ENCODE measurements at regions not wholly inside any gene's neighbourhood (a gene's known extent, or its start where the extent isn't known, plus 50 kb on each side); places are given as distances from the start of the nearest gene placed in this dataset.

DNA sequence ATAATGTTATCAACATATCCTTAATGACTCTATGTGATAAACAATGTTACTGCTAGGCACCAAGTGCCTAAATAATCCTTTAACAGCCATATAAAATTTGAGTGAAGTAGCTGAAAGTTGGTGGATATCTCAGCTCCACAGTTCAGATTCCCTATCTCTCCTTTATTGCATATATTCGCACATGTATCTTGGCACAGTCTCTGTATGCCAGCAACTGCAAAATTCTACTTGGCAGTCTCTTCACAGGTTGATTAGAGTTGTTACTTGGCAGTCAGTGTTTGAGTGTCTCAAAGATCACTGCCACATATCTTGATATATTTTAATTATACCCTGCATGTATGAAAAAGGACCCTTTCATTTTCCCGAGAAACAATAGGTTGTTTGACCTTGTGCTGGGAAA, 879.3 kb downstream of the OLFM4 start:
- no peak overlapping the region for H3K4me3 ChIP-seq (ENCODE audit: low read depth, low read length, poor library complexity, severe bottlenecking)
- no peak overlapping the region for H3K27ac ChIP-seq (ENCODE audit: low read depth, low read length, poor library complexity, severe bottlenecking)
- POLR2A ChIA-PET (ENCODE audit: low non-redundant PET), result no interaction called here
- H3K27me3 ChIP-seq (replicated peaks; ENCODE audit: insufficient read depth, low read depth, low read length, poor library complexity), result no peaks in the 10 kb centered on the region
- H3K4me1 ChIP-seq (ENCODE audit: insufficient read depth, low read length, poor library complexity, severe bottlenecking), result no peaks in the 10 kb centered on the region
- TF ChIP-seq CTCF (conservative IDR thresholded peaks at IDR 0.05; ENCODE audit: low read depth, low read length), result no peak
- TF ChIP-seq EZH2 (IDR thresholded peaks at IDR 0.05; ENCODE audit: borderline replicate concordance, low read depth, low read length, poor library complexity, severe bottlenecking), result no peak
- intact Hi-C loops (cut with micrococcal nuclease; ENCODE audit: unreplicated experiment), result no loop called here
- no peak for DNase-seq (ENCODE audit: low spot score)
- BruUV-seq (replicated peaks), result no TSS peak
- no peaks in the 10 kb centered on the region for H3K36me3 ChIP-seq (ENCODE audit: insufficient read depth, low read length, poor library complexity, severe bottlenecking)
- no peaks in the 10 kb centered on the region for H3K9me3 ChIP-seq (ENCODE audit: low read depth, low read length, poor library complexity, severe bottlenecking)
- CTCF ChIA-PET, result no interaction called here

DNA sequence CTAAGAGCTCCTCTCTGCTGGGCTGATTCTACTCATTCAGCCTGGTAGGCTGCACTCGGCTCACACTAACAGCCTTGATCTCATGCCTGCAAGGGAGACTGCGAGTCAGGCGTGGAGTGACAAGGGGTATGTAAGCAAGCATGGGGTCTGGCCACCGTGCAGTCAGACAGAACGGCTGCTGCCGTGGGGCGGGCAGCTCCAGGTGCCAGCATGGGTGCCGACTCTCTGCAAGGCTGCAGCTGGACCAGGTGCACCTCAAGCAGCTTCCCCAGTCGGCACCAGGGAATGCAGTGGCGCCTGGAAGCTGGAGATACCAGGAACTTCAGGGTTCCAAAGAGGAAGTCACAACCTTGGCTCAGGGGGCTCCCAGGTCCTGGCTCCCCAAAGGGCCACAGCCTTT, 892.3 kb downstream of the OLFM4 start:
- no peaks in the 10 kb centered on the region for H3K36me3 ChIP-seq (ENCODE audit: insufficient read depth, low read length, poor library complexity, severe bottlenecking)
- H3K27me3 ChIP-seq (replicated peaks; ENCODE audit: insufficient read depth, low read depth, low read length, poor library complexity), result no peaks in the 10 kb centered on the region
- ChIA-PET CTCF (no interaction called here), POLR2A (ENCODE audit: low non-redundant PET) (no interaction called here)
- H3K4me1 ChIP-seq (ENCODE audit: insufficient read depth, low read length, poor library complexity, severe bottlenecking), result no peaks in the 10 kb centered on the region
- intact Hi-C loops (cut with micrococcal nuclease; ENCODE audit: unreplicated experiment), result no loop called here
- H3K9me3 ChIP-seq (ENCODE audit: low read depth, low read length, poor library complexity, severe bottlenecking), result no peaks in the 10 kb centered on the region
- H3K27ac ChIP-seq (ENCODE audit: low read depth, low read length, poor library complexity, severe bottlenecking), result no peak overlapping the region
- no peak overlapping the region for H3K4me3 ChIP-seq (ENCODE audit: low read depth, low read length, poor library complexity, severe bottlenecking)
- DNase-seq (ENCODE audit: low spot score), result no peak
- BruUV-seq (replicated peaks), result no TSS peak
- TF ChIP-seq EZH2 (IDR thresholded peaks at IDR 0.05; ENCODE audit: borderline replicate concordance, low read depth, low read length, poor library complexity, severe bottlenecking) (no peak), CTCF (conservative IDR thresholded peaks at IDR 0.05; ENCODE audit: low read depth, low read length) (no peak)

GRCh38 chr13:53921473-53921872, 892.9 kb downstream of the OLFM4 start:
- Histone ChIP-seq H3K4me1 (ENCODE audit: insufficient read depth, low read length, poor library complexity, severe bottlenecking) (no peaks in the 10 kb centered on the region), H3K4me3 (ENCODE audit: low read depth, low read length, poor library complexity, severe bottlenecking) (no peak overlapping the region), H3K36me3 (ENCODE audit: insufficient read depth, low read length, poor library complexity, severe bottlenecking) (no peaks in the 10 kb centered on the region), H3K27ac (ENCODE audit: low read depth, low read length, poor library complexity, severe bottlenecking) (no peak overlapping the region), H3K27me3 (replicated peaks; ENCODE audit: insufficient read depth, low read depth, low read length, poor library complexity) (no peaks in the 10 kb centered on the region), H3K9me3 (ENCODE audit: low read depth, low read length, poor library complexity, severe bottlenecking) (no peaks in the 10 kb centered on the region)
- POLR2A ChIA-PET (ENCODE audit: low non-redundant PET), result no interaction called here
- TF ChIP-seq CTCF (conservative IDR thresholded peaks at IDR 0.05; ENCODE audit: low read depth, low read length), result no peak
- TF ChIP-seq EZH2 (IDR thresholded peaks at IDR 0.05; ENCODE audit: borderline replicate concordance, low read depth, low read length, poor library complexity, severe bottlenecking), result no peak
- no TSS peak for BruUV-seq (replicated peaks)
- CTCF ChIA-PET, result no interaction called here
- intact Hi-C loops (cut with micrococcal nuclease; ENCODE audit: unreplicated experiment), result no loop called here
- no peak for DNase-seq (ENCODE audit: low spot score)

Measured in A673 (cell line).